GM12873 (cell line): ENCODE measurements at regions not wholly inside any gene's neighbourhood (a gene's known extent, or its start where the extent isn't known, plus 50 kb on each side); places are given as distances from the start of the nearest gene placed in this dataset.

Experiments used
- TF ChIP-seq, protein P1 (sequence below): IDR thresholded peaks from 2 replicates; pipeline ENCODE4 v1.5.1; 2012; ENCODE audit warnings: low read depth, mild to moderate bottlenecking, moderate library complexity, low read length, control low read depth; ENCODE audit not compliant: insufficient read depth; ENCODE audit errors: missing control alignments

- TF ChIP-seq, protein P1, sequence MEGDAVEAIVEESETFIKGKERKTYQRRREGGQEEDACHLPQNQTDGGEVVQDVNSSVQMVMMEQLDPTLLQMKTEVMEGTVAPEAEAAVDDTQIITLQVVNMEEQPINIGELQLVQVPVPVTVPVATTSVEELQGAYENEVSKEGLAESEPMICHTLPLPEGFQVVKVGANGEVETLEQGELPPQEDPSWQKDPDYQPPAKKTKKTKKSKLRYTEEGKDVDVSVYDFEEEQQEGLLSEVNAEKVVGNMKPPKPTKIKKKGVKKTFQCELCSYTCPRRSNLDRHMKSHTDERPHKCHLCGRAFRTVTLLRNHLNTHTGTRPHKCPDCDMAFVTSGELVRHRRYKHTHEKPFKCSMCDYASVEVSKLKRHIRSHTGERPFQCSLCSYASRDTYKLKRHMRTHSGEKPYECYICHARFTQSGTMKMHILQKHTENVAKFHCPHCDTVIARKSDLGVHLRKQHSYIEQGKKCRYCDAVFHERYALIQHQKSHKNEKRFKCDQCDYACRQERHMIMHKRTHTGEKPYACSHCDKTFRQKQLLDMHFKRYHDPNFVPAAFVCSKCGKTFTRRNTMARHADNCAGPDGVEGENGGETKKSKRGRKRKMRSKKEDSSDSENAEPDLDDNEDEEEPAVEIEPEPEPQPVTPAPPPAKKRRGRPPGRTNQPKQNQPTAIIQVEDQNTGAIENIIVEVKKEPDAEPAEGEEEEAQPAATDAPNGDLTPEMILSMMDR: no peak
Measured at GRCh38 chr22:48116871-48117270, 1354.4 kb downstream of the TBC1D22A start.

DNA sequence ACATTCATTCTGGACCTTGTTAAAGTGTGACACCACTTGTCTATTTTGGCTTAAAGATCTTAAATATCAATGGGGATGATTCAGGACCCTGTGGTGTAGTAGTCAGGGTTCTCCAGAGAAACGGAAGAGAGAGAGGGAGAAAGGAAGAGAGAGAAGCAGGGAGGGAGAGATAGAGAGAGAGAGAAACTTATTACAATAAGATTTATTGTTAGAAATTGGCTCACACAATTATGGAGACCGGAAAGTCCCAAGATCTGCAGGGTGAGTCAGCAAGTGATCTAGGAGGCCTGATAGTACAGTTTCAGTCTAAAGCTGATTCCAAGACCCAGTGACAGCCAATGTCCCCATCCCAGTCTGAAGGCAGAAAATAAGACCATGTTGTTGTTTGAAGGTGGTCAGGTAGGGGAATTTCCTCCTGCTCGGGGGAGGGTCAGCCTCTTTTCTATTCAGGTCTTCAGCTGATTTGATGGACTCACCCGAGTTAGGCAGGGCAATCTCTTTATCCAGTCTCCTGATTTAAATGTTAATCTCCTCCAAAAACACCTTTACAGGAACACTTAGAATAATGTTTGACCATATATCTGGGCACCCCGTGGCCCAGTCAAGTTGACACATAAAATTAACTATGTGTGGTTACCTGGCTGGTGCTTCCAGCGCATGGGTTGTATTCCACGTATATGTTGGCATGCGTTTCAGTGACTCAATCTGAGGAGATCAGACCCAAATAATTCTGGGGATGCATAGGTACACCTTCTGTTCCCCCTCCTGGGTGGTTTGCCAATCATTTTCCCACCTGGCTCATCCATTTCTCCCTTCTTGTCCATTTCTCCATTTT is 1350.5 kb downstream of the TBC1D22A start:
- TF ChIP-seq, protein P1: no peak

- TF ChIP-seq, protein P1: no peak
Measured at GRCh38 chr22:48106715-48107259, 1344.3 kb downstream of the TBC1D22A start.

GRCh38 chr22:48106215-48106614 is 1343.8 kb downstream of the TBC1D22A start:
- TF ChIP-seq, protein P1: no peak

DNA sequence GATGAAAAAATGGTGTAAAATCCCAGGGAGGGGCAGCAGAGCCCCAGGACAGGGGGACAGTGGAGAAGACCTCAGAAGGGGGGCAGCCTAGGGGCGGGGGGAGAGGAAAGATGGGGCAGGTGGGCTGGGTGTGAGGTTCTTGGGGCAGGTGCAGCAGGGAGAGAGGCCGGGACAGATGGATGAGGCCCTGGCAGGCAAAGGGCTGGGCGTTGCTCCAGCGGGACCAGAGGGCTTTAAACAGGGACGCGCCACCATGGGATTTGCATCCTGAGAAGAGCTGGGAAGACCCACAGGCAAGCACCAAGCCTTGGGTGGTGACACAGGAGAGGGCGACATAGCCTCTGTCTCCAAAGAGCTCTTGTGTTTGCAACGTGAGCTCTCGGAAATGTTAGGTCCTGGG is 1342.8 kb downstream of the TBC1D22A start:
- TF ChIP-seq, protein P1: no peak

- TF ChIP-seq, protein P1: no peak
Measured at GRCh38 chr22:48104766-48105165, 1342.3 kb downstream of the TBC1D22A start.

DNA sequence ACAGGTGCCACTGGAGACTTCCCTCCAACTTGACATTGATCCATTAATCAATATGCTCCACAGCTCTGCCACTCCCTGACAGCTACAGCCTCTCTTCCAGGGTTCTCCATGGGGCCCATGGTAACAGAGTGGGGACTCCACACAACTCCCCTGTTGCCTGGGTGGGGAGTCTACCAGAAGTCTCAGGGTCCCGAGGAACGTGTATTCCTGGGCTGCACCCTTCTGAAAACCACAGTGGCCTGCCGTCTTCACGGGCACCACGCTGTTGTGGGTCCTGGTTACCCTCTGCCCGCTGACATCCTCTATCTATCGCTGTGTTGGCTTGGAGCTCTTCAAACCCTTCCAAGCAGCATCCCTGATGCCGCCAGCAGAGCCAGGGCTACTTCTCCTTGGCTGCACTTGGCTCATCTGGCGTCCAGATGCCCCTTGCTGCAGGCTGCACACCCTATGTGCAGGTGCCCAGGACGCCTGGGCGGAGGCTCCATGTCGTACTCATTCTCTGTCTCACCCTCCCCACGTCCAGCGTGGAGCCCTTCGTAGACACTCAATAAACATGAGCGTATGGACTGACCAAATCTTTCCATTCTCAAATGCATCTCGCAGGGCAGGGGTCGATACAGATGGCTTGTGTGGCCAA is 1341.8 kb downstream of the TBC1D22A start:
- TF ChIP-seq, protein P1: no peak
